HEK293T (cell line): ENCODE measurements at regions not wholly inside any gene's neighbourhood (a gene's known extent, or its start where the extent isn't known, plus 50 kb on each side); places are given as distances from the start of the nearest gene placed in this dataset.

ENCODE experiments used
- ARNT ChIP-seq: fragments of 450-650 bp; IDR thresholded peaks from 2 replicates; pipeline ENCODE4 v1.6.1; 2017; ENCODE audit warnings: mild to moderate bottlenecking
- BHLHE40 ChIP-seq: fragments of 450-650 bp; IDR thresholded peaks from 2 replicates; pipeline ENCODE4 v1.6.1; 2016; ENCODE audit warnings: mild to moderate bottlenecking, moderate library complexity, borderline replicate concordance
- ELF4 ChIP-seq: fragments of 450-650 bp; IDR thresholded peaks from 2 replicates; pipeline ENCODE4 v1.6.1; 2017; ENCODE audit warnings: antibody characterized with exemption
- FOXA1 ChIP-seq: fragments of 450-650 bp; IDR thresholded peaks from 2 replicates; pipeline ENCODE4 v1.6.1; 2016; ENCODE audit warnings: mild to moderate bottlenecking
- FOXK2 ChIP-seq: fragments of 450-650 bp; IDR thresholded peaks from 2 replicates; pipeline ENCODE4 v1.6.1; 2016; ENCODE audit warnings: mild to moderate bottlenecking
- FOXM1 ChIP-seq: fragments of 450-650 bp; IDR thresholded peaks from 2 replicates; pipeline ENCODE4 v1.6.1; 2017; ENCODE audit warnings: mild to moderate bottlenecking, borderline replicate concordance
- HDGF ChIP-seq: fragments of 450-650 bp; IDR thresholded peaks from 2 replicates; pipeline ENCODE4 v1.6.1; 2017; ENCODE audit warnings: antibody characterized with exemption, borderline replicate concordance
- L3MBTL2 ChIP-seq: fragments of 450-650 bp; conservative IDR thresholded peaks from 2 replicates; pipeline ENCODE4 v1.6.1; 2016; ENCODE audit warnings: mild to moderate bottlenecking
- LEF1 ChIP-seq: fragments of 450-650 bp; IDR thresholded peaks from 2 replicates; pipeline ENCODE4 v1.6.1; 2017; ENCODE audit warnings: mild to moderate bottlenecking, borderline replicate concordance
- NFRKB ChIP-seq: fragments of 450-650 bp; IDR thresholded peaks from 2 replicates; pipeline ENCODE4 v1.6.1; 2016; ENCODE audit warnings: mild to moderate bottlenecking, moderate library complexity
- PKNOX1 ChIP-seq: fragments of 450-650 bp; IDR thresholded peaks from 2 replicates; pipeline ENCODE4 v1.6.1; 2016
- SP1 ChIP-seq: fragments of 450-650 bp; IDR thresholded peaks from 2 replicates; pipeline ENCODE4 v1.6.1; 2017
- SUZ12 ChIP-seq: fragments of 450-650 bp; IDR thresholded peaks from 2 replicates; pipeline ENCODE4 v1.6.1; 2016; ENCODE audit warnings: mild to moderate bottlenecking
- TARDBP ChIP-seq: fragments of 450-650 bp; IDR thresholded peaks from 2 replicates; pipeline ENCODE4 v1.6.1; 2016

GRCh38 chr14:79991866-79992265 is 219.4 kb downstream of the DIO2 start:
- TF ChIP-seq SUZ12: no peak
- no peak for TF ChIP-seq ARNT
- TF ChIP-seq BHLHE40: no peak
- no peak for TF ChIP-seq FOXA1
- no peak for TF ChIP-seq SP1
- no peak for TF ChIP-seq TARDBP
- no peak for TF ChIP-seq PKNOX1
- no peak for TF ChIP-seq HDGF
- TF ChIP-seq FOXK2: no peak
- TF ChIP-seq FOXM1: no peak
- TF ChIP-seq L3MBTL2: no peak
- no peak for TF ChIP-seq ELF4
- no peak for TF ChIP-seq LEF1
- TF ChIP-seq NFRKB: no peak
